Neural progenitor cell (in vitro differentiated cells): ENCODE measurements at regions not wholly inside any gene's neighbourhood (a gene's known extent, or its start where the extent isn't known, plus 50 kb on each side); places are given as distances from the start of the nearest gene placed in this dataset.

Experiments
- DNase-seq: peaks from one replicate; pipeline ENCODE4 v3.0.0-alpha.2; 2016; ENCODE audit warnings: low spot score
- H2AFZ ChIP-seq: fragments of 200-600 bp; sonication (generic); replicated peaks from 2 replicates; pipeline ENCODE4 v1.6.1; 2016; ENCODE audit warnings: antibody characterized with exemption
- H3F3A ChIP-seq: fragments of 200-600 bp; sonication (generic); 2 replicates; pipeline ENCODE4 v1.6.1; 2016; ENCODE audit warnings: antibody characterized with exemption, low read depth
- H3K27ac ChIP-seq: fragments of 200-600 bp; sonication (generic); 2 replicates; pipeline ENCODE4 v1.5.1; 2016; ENCODE audit warnings: mild to moderate bottlenecking
- H3K27me3 ChIP-seq: fragments of 200-600 bp; sonication (generic); 2 replicates; pipeline ENCODE4 v1.6.1; 2016; ENCODE audit warnings: mild to moderate bottlenecking, moderate library complexity
- H3K36me3 ChIP-seq: fragments of 200-600 bp; sonication (generic); 2 replicates; pipeline ENCODE4 v1.5.1; 2016
- H3K4me1 ChIP-seq: fragments of 200-600 bp; sonication (generic); 2 replicates; pipeline ENCODE4 v1.6.1; 2016; ENCODE audit warnings: mixed run types
- H3K4me2 ChIP-seq: fragments of 200-600 bp; sonication (generic); 2 replicates; pipeline ENCODE4 v1.6.1; 2016
- H3K4me3 ChIP-seq: fragments of 200-600 bp; sonication (generic); 2 replicates; pipeline ENCODE4 v1.5.1; 2016
- H3K79me2 ChIP-seq: fragments of 200-600 bp; sonication (generic); 2 replicates; pipeline ENCODE4 v1.6.1; 2016; ENCODE audit warnings: low read depth
- H3K9ac ChIP-seq: fragments of 200-600 bp; sonication (generic); 2 replicates; pipeline ENCODE4 v1.6.1; 2016
- H3K9me3 ChIP-seq: fragments of 200-600 bp; sonication (generic); 2 replicates; pipeline ENCODE4 v1.5.1; 2016; ENCODE audit warnings: low read depth
- H4K20me1 ChIP-seq: fragments of 200-600 bp; sonication (generic); 2 replicates; pipeline ENCODE4 v1.6.1; 2016; ENCODE audit warnings: low read depth
- H3K27ac Mint-ChIP-seq: 3 replicates; pipeline ENCODE4 v1.8.0; 2021; ENCODE audit warnings: mixed read lengths
- H3K27me3 Mint-ChIP-seq: 2 replicates; pipeline ENCODE4 v1.8.0; 2022; ENCODE audit warnings: low read depth, mild to moderate bottlenecking, inconsistent platforms, moderate library complexity, mixed read lengths; ENCODE audit not compliant: insufficient read depth
- H3K36me3 Mint-ChIP-seq: 3 replicates; pipeline ENCODE4 v1.8.0; 2021; ENCODE audit warnings: mixed read lengths
- H3K4me1 Mint-ChIP-seq: 3 replicates; pipeline ENCODE4 v1.8.0; 2021; ENCODE audit warnings: mixed read lengths
- H3K4me3 Mint-ChIP-seq: 3 replicates; pipeline ENCODE4 v1.8.0; 2021; ENCODE audit warnings: mild to moderate bottlenecking, moderate library complexity, mixed read lengths
- H3K9me3 Mint-ChIP-seq: 3 replicates; pipeline ENCODE4 v1.8.0; 2020; ENCODE audit warnings: mixed read lengths
- CTCF ChIP-seq: fragments of 200-600 bp; sonication (generic); IDR thresholded peaks from 2 replicates; pipeline ENCODE4 v1.5.1; 2017; ENCODE audit warnings: antibody characterized with exemption, mild to moderate bottlenecking
- EZH2 ChIP-seq: fragments of 200-600 bp; sonication (generic); IDR thresholded peaks from 2 replicates; pipeline ENCODE4 v1.6.1; 2017; ENCODE audit warnings: antibody characterized with exemption, mild to moderate bottlenecking, moderate library complexity
- EZH2phosphoT487 ChIP-seq: fragments of 200-600 bp; sonication (generic); IDR thresholded peaks from 2 replicates; pipeline ENCODE4 v1.6.1; 2017; ENCODE audit warnings: antibody characterized with exemption

- peaks cover 2% of the 10 kb centered on the region for H3K27me3 Mint-ChIP-seq
- H3K4me3 Mint-ChIP-seq, result no peak overlapping the region
- H3F3A ChIP-seq, result no peaks in the 10 kb centered on the region
- no peak overlapping the region for H2AFZ ChIP-seq
- H3K4me2 ChIP-seq, result no peak overlapping the region
- no peak overlapping the region for H3K27ac Mint-ChIP-seq
- DNase-seq, result peak; percentile 65
- H3K9me3 ChIP-seq, result no peaks in the 10 kb centered on the region
- H3K4me1 ChIP-seq, result no peaks in the 10 kb centered on the region
- TF ChIP-seq CTCF (no peak), EZH2phosphoT487 (no peak), EZH2 (no peak)
- H3K4me1 Mint-ChIP-seq, result peaks cover 3% of the 10 kb centered on the region
- H3K36me3 ChIP-seq, result no peaks in the 10 kb centered on the region
- H3K27ac ChIP-seq, result no peak overlapping the region
- H4K20me1 ChIP-seq, result no peaks in the 10 kb centered on the region
- no peaks in the 10 kb centered on the region for H3K9me3 Mint-ChIP-seq
- H3K36me3 Mint-ChIP-seq, result no peaks in the 10 kb centered on the region
- no peaks in the 10 kb centered on the region for H3K27me3 ChIP-seq
- no peak overlapping the region for H3K4me3 ChIP-seq
- H3K79me2 ChIP-seq, result no peaks in the 10 kb centered on the region
- no peak overlapping the region for H3K9ac ChIP-seq
Observed at GRCh38 chr11:101180481-101180880, 50.9 kb upstream of the PGR start.
